ENCODE measurements at regions not wholly inside any gene's neighbourhood (a gene's known extent, or its start where the extent isn't known, plus 50 kb on each side); places are given as distances from the start of the nearest gene placed in this dataset.

DNA sequence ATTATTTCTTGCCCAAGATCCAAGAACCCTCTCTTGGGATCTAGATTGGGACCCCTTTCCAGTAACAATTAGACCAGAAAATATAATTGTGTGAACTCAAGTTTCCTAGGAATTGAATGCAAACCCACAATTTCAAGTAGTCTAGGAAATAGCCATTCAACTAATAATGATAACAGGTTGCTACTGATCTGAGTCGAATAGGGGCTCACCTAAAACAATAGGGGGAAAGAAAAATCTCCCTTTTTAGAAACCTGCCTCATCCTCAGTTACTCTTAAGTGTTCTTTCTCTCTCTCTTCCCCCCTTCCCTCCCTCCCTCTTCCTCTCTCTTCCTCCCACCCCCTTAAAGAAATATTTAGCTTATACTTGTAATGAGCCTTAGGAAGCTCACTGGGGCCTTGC is 555.3 kb downstream of the IGSF11 start:
- H3K4me3 ChIP-seq, result no peak overlapping the region
- no peaks in the 10 kb centered on the region for H3K9me3 ChIP-seq (replicated peaks; ENCODE audit: control insufficient read depth, insufficient read depth, low read depth, low read length)
- H3K9me1 ChIP-seq (ENCODE audit: control insufficient read depth, insufficient read depth, low read length), result no peaks in the 10 kb centered on the region
- in situ Hi-C loops (cut with MboI), result no loop called here
- no peaks in the 10 kb centered on the region for H3K4me1 ChIP-seq (replicated peaks in 1 of 2; ENCODE audit: control insufficient read depth in 2 of 2, insufficient read depth in 2 of 2, low read length in 2 of 2)
- CTCF ChIA-PET (ENCODE audit: low intra/inter-chr PET ratio), result no interaction called here
- ATAC-seq, result no peak
- FAIRE-seq, result no peak
- no peak overlapping the region for H3K9ac ChIP-seq (ENCODE audit: insufficient read depth in 1 of 2, low read depth in 2 of 2, low read length in 2 of 2)
- POLR2A ChIA-PET, result no interaction called here
- no peaks in the 10 kb centered on the region for H3K79me2 ChIP-seq (ENCODE audit: control insufficient read depth, insufficient read depth, low read length)
- no peak overlapping the region for H3K4me2 ChIP-seq (ENCODE audit: insufficient read depth, low read length)
- no peaks in the 10 kb centered on the region for H3K27me3 ChIP-seq (ENCODE audit: control insufficient read depth in 2 of 2, insufficient read depth in 2 of 2, low read length in 2 of 2)
- no peaks in the 10 kb centered on the region for H3K36me3 ChIP-seq (ENCODE audit: control insufficient read depth, insufficient read depth, low read length)
- TF ChIP-seq MTA3 (IDR thresholded peaks at IDR 0.05; ENCODE audit: borderline replicate concordance), result no peak
- no peak for TF ChIP-seq PRPF4 (IDR thresholded peaks at IDR 0.05; ENCODE audit: insufficient read depth, low read depth, low read length, poor library complexity, severe bottlenecking)
- TF ChIP-seq ZNF165 (CRISPR knock-in tag; IDR thresholded peaks at IDR 0.05; ENCODE audit: borderline replicate concordance), result no peak
- TF ChIP-seq KAT8 (IDR thresholded peaks at IDR 0.05; ENCODE audit: low read depth), result no peak
- no peak for TF ChIP-seq ZNF589 (CRISPR knock-in tag; IDR thresholded peaks at IDR 0.05; ENCODE audit: low read depth)
- no peak for TF ChIP-seq SAFB (IDR thresholded peaks at IDR 0.05; ENCODE audit: borderline replicate concordance, low read depth, low read length)
- TF ChIP-seq, protein P1, sequence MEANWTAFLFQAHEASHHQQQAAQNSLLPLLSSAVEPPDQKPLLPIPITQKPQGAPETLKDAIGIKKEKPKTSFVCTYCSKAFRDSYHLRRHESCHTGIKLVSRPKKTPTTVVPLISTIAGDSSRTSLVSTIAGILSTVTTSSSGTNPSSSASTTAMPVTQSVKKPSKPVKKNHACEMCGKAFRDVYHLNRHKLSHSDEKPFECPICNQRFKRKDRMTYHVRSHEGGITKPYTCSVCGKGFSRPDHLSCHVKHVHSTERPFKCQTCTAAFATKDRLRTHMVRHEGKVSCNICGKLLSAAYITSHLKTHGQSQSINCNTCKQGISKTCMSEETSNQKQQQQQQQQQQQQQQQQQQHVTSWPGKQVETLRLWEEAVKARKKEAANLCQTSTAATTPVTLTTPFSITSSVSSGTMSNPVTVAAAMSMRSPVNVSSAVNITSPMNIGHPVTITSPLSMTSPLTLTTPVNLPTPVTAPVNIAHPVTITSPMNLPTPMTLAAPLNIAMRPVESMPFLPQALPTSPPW (CRISPR knock-in tag; IDR thresholded peaks at IDR 0.05), result no peak
- no peak for TF ChIP-seq ETV6 (IDR thresholded peaks at IDR 0.05; ENCODE audit: borderline replicate concordance in 1 of 2, low read depth in 2 of 2, low read length in 1 of 2)
- TF ChIP-seq ETV6 (CRISPR knock-in tag; IDR thresholded peaks at IDR 0.05; ENCODE audit: borderline replicate concordance), result no peak
- TF ChIP-seq TCF3 (CRISPR knock-in tag; IDR thresholded peaks at IDR 0.05), result no peak
- TF ChIP-seq SMARCA4 (IDR thresholded peaks at IDR 0.05), result no peak
- no peak for TF ChIP-seq PKNOX1 (IDR thresholded peaks at IDR 0.05)
- TF ChIP-seq GTF2B (IDR thresholded peaks at IDR 0.05; ENCODE audit: extremely low read depth, insufficient read length), result no peak
- TF ChIP-seq, protein P2, sequence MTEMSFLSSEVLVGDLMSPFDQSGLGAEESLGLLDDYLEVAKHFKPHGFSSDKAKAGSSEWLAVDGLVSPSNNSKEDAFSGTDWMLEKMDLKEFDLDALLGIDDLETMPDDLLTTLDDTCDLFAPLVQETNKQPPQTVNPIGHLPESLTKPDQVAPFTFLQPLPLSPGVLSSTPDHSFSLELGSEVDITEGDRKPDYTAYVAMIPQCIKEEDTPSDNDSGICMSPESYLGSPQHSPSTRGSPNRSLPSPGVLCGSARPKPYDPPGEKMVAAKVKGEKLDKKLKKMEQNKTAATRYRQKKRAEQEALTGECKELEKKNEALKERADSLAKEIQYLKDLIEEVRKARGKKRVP (CRISPR knock-in tag; IDR thresholded peaks at IDR 0.05), result no peak
- no peak for TF ChIP-seq HES1 (IDR thresholded peaks at IDR 0.05; ENCODE audit: low read depth)
- TF ChIP-seq ZBTB9 (CRISPR knock-in tag; IDR thresholded peaks at IDR 0.05), result no peak
- no peak for TF ChIP-seq SOX6 (IDR thresholded peaks at IDR 0.05)
- intact Hi-C loops (cut with micrococcal nuclease), result no loop called here
- DNase-seq (ENCODE audit: extremely low read depth in 1 of 4, low spot score in 3 of 4), result no peak
- BruUV-seq (replicated peaks), result no TSS peak
- H2AFZ ChIP-seq (ENCODE audit: low read depth, low read length), result no peak overlapping the region
- H3K27ac ChIP-seq (ENCODE audit: extremely low read depth, low read depth, low read length), result no peak overlapping the region
- WGBS (ENCODE audit: insufficient coverage, low coverage, missing lambda C conversion rate), result no CpG with 5 or more reads among the region's 1 CpG
- no peaks in the 10 kb centered on the region for H4K20me1 ChIP-seq (replicated peaks; ENCODE audit: control insufficient read depth, insufficient read depth, low read length)

Measured in K562 (cell line).